NCI-H2171 treated with DMSO at 0.1 percent for 48 hours (cell line): ENCODE measurements at regions not wholly inside any gene's neighbourhood (a gene's known extent, or its start where the extent isn't known, plus 50 kb on each side); places are given as distances from the start of the nearest gene placed in this dataset.

Source experiments
- DNase-seq: peaks from one replicate; lab custom pipeline; 2025; lab: John Stamatoyannopoulos, UW

DNA sequence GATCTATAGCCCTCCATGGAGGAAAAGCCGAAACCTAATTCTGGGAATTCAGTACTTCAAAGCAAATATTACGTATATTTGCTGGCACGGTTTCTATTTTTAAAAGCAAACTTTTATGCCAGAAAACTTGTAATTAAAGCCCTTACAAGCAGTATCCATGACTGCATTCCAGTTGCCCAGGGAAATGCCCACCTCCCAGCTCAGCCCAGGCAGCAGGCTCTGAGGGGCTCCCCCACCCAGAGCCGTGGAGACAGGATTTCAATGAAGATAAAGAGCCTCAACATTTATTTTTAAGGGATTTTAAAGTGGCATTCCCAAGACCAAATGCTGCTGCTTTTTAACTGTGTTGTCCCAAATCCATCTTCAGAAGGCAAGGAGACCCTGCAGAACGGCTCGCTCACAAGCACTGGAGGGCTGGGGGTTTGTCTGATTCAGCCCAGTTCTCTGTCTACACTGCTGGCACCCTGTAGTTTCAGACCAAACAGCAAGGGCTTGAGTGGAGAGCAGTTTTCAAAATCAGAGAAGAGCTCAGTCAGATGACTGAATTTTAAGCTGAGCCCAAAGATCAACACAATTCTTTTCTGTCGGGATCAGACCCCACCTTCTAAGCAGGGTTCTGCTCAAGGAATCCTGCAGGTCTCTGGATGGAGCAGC is 105.1 kb downstream of the KCNF1 start:
- no peak for DNase-seq

DNA sequence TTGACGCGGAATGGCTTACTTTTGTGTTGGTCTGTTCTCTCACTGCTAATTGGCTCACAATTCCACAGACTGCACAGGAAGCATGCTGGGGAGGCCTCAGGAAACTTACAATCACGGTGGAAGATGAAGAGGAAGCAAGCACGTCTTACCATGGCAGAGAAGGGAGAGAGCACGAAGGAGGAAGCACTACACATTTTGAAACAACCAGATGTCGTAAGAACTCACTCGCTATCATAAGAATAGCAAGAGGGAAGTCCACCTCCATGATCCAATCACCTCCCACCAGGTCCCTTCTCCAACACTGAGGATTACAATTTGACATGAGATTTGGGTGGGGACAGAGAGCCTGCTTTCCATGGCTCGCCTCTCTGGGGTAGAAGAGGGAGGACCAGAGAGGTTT is 106.2 kb downstream of the KCNF1 start:
- DNase-seq: no peak

DNA sequence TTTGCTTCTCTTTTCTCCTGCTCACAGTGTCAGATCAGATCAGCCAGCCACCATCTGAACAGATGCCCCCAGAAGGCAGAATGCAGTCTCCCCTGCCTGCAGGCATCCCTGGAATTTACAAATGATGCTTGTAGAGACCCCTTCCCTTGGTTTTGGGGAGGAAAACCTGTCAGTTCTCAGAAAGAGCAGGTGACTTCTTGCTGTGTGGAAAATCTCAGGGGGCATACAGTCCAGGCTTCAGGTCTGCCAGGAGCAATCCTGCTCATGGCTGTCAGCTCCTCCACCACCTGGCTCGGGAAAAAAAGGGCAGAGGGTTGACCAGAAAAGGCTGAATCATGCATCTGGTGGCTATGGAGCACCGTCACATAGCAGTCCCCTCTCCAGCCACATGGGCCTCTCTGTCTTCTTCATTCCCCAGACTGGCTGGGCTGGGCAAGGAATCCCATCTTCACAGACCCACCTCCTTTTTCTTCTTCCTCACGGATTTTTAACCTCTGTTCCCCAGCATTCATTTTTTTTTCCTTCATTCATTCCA is 107.0 kb downstream of the KCNF1 start:
- DNase-seq: no peak

DNA sequence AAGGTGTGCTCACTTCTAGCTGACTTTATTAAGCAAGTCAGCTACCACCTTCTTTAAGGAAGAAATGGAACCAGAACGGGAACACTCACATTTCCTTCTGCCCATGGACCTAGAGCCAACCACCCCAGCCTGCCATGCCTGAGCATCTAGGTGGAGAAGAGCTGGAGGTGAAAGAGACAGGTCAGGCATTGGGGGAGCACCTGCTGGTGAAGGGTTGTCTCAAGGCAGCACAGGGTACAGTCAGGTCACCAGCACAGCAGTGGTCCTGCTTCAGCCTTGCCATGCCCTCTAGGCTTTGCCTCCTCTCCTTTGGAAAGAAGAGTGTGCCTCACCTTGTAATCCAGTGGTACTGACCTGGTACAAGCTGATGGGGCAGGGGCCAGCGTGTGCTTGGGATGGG is 107.9 kb downstream of the KCNF1 start:
- DNase-seq: no peak

DNA sequence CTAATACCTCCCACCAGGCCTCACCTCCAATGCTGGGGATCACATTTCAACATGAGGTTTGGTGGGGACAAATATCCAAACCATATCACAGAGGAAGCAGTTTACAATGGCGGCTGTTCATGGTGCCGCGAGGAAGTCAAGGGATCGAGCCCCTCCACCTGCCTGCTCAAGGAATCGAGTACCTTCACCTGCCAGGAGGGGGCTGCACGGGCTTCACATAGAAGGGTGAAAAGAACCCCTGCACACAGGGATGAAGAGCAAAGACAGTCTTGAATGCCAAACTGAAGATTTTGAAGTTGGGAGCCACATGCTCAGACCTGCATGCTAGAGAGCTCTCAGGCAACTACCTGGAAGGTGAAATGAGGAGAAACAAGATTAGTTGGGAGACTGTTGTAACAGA is 110.3 kb downstream of the KCNF1 start:
- DNase-seq: no peak

DNA sequence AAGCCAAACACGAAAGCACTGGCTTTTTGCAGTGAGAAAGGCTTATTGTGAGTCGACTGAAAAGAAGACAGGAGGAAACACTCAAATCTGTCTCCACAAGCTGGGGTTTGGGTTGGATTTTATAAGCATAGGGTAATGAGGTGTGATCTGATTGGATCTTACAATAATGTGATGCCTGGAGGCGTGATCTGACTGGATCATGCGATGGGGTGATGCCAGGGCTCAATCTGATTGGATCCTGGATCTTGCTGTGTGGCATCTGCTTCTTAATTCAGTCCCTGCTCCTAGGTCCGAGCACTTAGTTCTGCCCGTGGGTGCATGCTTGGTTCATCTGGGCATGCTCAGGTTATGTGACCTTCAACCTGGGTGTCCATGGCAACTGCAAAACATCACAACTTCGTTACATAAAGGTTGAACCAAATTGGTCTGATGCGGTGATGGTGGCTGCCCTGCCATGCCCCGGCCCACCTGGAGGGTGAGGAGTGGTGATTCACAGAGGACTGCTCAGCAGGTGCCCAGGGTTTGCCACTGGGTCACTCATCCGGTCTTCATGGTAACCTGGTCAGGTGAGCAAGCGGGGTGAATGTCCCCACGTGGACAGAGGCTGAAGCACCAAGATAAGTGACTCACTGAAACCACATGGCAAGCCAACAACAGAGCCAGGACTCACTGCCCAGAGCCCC is 111.0 kb downstream of the KCNF1 start:
- no peak for DNase-seq

DNA sequence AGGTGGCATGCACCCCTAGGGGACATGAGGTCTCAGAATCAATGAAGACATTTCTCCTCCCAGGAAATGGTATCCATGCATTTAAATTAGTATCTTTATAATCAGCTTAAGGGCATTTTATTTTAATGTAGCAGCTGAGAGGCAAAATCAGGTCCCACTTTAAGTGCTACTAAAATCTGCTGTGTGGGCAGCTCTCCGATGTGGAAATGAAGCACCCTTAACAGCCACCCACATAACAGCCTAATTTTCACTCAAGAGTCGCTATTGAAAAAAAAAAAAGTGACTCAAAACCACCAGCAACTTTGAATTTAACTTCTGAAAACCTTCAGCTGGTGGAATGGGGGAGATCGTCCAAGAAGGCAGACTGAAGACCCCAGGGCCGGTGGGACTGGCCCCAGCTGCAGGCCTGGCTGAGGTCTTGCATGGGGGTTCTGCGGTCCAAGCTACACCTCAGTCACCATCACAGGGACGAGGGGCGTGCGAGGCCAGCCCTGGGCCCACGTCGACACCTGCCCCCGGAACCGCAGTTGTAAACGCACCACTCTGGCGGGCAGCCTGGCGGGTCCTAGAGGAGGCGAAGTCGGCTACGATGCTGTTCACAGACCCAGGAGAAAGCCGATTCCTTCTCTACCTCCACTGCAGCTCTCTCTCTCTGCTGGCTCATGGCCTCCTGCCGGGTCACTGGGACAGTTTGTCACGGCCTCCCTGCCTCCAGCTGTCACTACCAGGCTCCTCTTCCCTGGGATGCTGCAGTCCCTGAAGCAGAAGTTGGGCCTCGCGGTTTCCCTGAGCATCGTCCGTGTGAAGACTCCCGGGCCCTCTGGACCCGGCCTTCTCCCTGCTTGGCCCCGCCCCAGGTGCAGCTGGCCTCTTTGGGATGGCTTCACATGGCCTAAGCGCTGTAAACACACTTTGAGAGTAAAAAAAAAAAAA is 111.9 kb downstream of the KCNF1 start:
- no peak for DNase-seq

DNA sequence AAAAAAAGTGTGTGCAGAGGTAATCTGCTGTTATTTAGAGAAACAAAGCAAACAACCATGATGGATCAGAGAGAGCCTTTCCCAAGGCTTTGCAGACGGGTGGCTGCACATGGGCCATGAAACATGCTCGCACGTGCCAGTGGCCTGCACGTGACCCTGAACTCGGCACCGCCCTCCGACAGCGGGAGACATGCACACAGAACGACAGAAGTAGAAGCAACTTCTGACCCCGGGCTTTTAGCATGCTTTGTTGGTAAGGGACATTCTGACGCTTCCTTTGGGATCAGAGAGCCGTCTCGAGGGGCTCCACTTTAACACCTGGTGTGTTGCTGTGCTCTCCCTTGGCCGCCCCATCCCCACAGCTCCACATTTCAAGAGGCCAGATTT is 112.5 kb downstream of the KCNF1 start:
- DNase-seq: peak; percentile 96

DNA sequence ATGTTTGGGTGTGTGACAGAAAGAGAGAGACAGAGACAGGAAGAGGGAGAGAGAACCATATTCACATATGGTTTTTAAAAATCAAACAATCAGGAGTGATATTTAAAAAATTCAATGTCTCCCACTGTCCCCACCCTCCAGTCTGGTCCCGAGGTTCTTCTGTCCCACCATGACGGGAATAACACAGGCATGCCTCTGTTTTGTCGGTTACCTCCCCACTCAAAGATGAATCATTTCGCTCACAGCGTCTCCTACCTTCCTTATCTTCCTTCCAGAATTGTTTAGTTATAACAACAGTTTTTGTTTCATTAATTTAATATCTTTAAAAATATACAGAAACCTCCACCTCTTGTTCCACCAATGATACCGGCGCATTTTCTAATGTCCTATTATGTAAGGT is 113.0 kb downstream of the KCNF1 start:
- DNase-seq: no peak

DNA sequence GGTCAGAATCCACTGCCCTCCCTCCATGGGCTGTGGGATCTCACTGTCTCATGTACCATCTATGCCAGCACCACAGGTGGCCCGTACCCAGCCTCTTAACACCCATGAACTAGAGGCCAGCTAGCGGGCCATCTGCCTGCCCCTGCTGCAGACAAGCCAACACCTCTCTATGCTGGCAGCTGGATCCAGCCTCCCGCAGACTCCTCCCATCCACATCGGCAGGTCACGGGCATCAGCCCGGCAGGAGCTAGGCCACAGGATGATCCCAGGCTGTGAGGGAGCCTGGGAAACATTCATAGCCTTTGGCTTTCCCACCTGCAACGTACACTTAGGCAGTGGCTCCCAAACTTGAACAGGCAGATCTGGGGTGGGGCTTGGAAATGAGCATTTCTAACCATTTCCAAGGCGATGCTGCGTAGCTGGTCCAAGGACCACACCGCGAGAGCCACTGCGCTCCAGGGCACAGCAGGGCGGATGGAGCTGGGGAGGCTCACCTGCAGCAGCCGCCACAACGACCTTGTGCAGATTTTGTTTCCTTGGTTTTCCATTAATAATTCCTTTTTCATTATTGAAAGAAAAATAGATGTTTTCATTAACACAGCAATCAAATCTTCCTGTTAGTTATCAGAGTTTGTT is 114.7 kb downstream of the KCNF1 start:
- no peak for DNase-seq

DNA sequence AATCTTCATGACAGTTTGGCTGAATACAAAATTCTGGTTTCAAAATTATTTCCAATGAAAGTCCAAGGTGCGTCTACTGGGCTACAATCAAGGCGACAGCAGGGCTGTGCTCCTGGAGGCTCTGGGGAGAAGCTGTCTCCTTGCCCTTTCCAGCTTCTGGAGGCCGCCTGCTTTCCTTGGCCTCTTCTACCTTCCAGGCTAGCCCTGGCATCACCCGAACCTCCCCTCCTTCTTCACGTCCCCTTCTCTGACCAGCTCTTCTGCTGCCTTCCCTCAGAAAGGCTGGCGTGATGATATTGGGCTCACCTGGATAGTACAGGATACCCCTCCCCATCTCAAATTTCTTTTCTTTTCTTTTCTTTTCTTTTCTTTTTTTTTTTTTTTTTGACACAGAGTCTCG is 115.5 kb downstream of the KCNF1 start:
- DNase-seq: no peak

DNA sequence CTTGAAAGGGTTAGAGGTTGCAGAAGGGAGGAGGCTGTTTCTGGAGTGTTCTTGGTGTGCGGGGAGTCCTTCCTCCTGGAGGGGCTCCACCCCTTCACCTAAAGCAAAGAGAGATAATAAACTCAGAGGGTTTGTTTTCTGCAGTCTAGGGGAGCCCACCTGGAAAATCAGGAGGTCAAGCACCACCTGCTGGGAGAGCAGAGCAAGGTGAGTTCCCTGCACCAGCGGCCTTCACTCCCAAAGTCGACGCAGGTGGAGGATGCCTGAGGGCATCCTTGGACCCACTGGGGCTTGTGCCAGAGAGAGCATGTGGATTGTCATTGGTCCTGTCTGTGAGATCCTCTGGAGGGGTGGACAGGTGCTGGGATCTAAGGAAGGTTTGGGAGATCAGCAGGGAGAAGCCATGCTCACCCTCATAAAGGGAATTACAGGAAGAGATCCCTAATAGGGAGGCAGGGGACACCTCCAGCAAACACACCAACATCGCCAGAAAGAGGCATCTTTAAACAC is 116.7 kb downstream of the KCNF1 start:
- no peak for DNase-seq

DNA sequence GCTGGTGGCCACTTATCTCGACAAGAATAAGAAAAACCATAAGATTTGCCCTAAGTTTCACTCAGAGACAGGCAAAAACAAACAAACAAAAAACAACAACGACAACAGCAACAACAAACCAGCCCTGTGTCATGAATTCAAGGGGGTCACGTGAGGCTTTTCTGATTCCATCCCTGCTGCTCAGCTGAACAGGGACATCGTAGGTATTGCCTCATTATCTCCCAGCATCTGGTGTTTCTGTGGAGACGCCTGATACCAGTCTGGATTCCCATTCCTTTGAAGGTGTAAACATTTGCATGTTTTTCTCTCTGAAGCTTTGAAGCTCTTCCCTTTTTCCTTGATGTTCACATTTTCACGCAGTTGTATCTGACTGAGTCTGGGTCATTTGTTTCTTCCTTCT is 117.4 kb downstream of the KCNF1 start:
- peak; percentile 82 for DNase-seq

DNA sequence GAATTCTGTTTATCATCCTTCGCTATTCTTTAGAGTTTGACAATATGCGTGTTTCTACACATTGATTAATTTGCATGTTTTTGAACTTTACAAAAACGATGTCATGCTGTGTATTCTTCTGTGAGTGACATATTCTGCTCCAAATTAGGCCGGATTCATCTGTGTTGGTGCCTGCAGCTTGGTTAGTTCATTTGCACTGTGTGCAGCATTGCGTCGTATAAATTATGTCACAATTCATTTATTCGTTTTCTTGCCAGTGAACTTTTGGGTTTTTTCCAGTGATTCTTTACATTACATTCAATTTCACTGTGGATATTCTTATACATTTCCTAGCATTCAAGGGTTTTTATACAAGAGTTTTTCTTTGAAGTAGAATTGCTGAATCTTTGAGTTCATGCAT is 118.3 kb downstream of the KCNF1 start:
- no peak for DNase-seq

DNA sequence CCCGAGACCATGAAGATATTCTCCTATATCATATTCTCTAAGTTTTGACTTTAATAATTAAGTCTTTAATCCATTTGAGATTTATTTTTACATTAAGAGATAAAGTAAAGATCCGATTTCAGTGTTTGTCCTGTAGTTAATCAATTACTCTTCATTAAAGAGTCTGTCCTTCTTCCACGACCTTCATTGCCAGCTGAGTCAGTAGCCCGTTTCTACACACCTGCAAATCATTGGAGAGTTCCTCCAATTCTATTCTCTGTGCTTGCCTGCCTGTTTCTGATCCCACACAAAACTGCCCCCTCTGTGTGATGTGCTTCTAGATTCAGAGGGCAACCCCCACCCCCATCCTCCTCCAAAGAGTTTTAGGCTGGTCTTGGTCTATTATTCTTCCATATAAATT is 119.2 kb downstream of the KCNF1 start:
- DNase-seq: no peak

DNA sequence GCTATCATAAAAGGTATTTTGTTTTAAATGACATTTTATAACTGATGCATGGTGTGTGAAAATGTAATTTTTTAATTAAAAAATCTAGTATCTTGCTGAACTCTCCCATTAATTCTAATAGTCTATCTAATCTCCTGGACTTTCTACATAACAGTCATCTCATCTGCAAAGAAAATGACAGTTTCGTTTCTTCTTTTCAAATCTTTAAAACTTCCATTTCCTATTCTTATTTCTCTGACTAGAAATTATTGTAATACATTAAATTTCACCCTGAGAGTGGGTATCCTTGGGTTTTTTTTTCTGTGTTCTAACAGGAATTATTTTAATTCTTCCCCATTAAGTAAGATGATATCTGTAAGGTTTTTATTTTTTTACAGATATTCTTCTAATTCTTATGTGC is 120.1 kb downstream of the KCNF1 start:
- DNase-seq: no peak

DNA sequence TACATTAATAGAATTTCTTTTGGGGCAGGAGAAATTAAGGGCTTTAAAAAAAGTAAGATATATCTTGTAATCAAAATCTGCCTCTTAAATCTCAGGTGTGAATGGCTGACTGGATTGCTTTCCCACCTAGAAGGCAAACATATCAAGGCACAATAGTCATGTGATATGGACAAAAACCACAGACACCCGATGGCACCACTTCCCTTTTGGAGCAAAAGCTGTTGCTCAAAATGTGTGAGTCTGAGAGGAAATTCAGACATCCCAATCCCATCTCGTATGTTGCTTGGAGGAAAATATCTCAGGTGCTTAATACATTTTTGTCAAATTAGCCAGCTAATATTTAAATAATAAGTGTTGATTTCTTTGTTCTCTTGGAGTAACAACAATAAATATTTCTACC is 120.7 kb downstream of the KCNF1 start:
- DNase-seq: no peak

DNA sequence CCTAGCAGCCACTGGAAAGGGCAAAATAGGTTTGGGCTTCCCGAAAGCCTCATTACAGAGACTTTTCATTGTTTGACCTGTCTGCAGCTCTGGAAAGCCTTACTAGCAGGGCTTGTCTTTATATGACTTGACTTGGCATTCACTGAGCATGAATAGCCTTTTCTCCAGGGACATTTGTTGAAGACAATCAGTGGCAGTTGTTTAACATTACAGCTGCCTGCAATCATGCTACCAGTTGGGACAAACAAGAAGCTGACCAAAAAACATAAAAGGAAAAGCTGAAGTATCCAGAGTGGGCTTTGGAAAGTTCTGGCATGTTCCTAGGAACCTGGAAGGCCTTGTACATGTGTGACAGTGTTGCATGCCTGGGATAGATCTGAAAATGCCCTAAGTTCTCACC is 121.4 kb downstream of the KCNF1 start:
- DNase-seq: no peak

DNA sequence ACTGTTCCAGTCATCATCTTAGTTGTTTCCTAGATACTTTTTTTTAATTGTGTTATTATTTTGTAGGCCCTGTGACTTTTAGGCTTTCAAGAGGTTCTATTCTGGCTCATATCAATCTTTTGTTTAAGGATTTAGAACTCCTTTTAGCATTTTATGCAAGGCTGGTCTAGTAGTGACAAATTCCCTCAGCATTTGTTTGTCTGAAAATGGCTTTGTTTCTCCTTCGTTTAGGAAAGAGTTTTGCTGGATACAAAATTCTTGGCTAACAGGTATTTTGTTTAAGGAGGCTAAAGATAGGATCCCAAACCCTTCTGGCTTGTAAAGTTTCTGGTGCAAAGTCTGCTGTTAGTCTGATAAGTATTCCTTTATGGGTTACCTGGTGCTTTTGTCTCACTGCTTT is 116.6 kb upstream of the SLC66A3 start:
- no peak for DNase-seq

DNA sequence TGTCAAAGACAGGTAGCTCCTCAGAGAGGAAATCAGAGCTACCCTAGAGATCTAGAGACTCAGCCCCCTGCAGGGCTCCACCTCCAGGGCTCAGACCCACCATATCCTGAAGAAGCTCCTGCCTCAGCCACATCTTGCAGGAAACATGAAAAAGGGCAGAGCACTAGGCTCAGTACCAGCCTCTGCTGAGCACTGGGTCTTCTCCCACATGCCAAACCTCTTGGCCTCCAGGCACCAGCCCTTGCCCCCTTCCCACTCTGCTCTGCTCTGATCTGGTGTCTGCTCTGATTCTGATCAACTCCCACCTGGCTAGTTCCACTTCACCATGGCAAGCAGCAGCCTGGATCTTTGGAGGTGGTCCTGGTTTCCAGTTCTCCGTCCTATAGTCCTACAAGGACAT is 114.3 kb upstream of the SLC66A3 start:
- DNase-seq: no peak

DNA sequence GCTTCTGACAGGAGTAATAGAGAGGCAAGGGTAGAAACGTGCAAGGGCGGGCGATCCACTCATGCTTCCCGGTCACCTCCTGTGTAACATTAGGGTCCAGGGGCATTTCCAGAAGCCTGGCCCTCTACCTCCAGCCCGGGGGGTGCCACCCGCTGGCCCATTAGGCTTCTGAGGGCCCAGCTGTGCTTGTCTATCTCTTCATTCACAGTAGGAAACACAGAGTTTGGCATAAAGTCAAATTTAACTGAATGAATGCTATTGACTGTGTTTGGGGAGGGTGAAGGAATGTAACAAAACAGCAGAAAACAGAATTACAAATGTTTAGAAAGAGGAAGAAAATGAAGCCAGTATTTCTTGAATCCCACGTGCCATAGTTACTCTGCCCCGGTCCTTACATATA is 112.4 kb upstream of the SLC66A3 start:
- DNase-seq: no peak

DNA sequence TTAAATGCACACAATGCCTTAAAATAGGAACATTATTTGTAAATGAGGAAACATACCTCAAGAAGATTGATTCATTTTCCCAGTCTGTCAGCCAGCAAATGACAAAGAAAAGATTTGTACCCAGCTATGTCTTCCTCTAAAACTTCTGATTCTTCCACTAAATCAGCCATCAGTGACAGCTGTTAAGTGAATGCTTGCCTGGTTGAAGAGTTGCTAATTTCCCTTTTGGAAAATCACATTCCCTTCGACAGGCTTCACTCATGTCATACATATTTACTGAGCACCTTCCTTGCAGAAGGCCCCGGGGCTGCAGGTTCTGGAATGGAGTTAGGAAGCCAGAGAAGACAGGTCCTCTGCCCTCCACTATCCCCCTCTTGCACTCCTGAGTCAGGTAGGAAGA is 112.0 kb upstream of the SLC66A3 start:
- DNase-seq: peak; percentile 78
